Naive thymus-derived CD8-positive, alpha-beta T cell (primary cell): ENCODE measurements at regions not wholly inside any gene's neighbourhood (a gene's known extent, or its start where the extent isn't known, plus 50 kb on each side); places are given as distances from the start of the nearest gene placed in this dataset.

Experiments used
- ATAC-seq, 2 donors: fragments of 150-1000 bp; cut with Tn5 transposase in 1 of 2; sonication (Bioruptor Pico), chemical (Tn5 transposase) in 1 of 2; 1 replicate in 1 of 2; 2 replicates in 1 of 2; pipeline ENCODE4 v1.10.0; 2021; ENCODE audit warnings: mild to moderate bottlenecking in 2 of 2, moderate library complexity in 2 of 2
- POLR2A ChIA-PET: fragments of 350-600 bp; sonication (Branson Sonifier 250); formaldehyde crosslinking; loops from one replicate; lab custom pipeline; 2021; ENCODE audit warnings: antibody characterized with exemption; lab: Charles Lee
- DNase-seq, 10 donors: peaks; one replicate each; pipeline versions ENCODE4 v3.0.0 to v3.0.0-alpha.2; 2020 to 2022
- H3K27ac Mint-ChIP-seq, 10 donors: one replicate each; pipeline ENCODE4 v1.8.0; 2020 to 2022; ENCODE audit warnings: mild to moderate bottlenecking in 10 of 10, mixed read lengths in 10 of 10, moderate library complexity in 4 of 10, inconsistent platforms in 1 of 10
- H3K27me3 Mint-ChIP-seq, 5 donors: one replicate each; pipeline ENCODE4 v1.8.0; 2021 to 2022; ENCODE audit warnings: mixed read lengths in 5 of 5
- H3K36me3 Mint-ChIP-seq, 3 donors: one replicate each; pipeline ENCODE4 v1.8.0; 2020 to 2022; ENCODE audit warnings: mixed read lengths in 3 of 3, mild to moderate bottlenecking in 2 of 3, inconsistent platforms in 1 of 3
- H3K4me1 Mint-ChIP-seq, 4 donors: one replicate each; pipeline ENCODE4 v1.8.0; 2021 to 2022; ENCODE audit warnings: mixed read lengths in 4 of 4
- H3K4me3 Mint-ChIP-seq, 10 donors: one replicate each; pipeline ENCODE4 v1.8.0; 2020 to 2022; ENCODE audit warnings: mild to moderate bottlenecking in 10 of 10, mixed read lengths in 10 of 10, moderate library complexity in 6 of 10, inconsistent platforms in 1 of 10
- H3K9me3 Mint-ChIP-seq, 9 donors: one replicate each; pipeline ENCODE4 v1.8.0; 2020 to 2022; ENCODE audit warnings: mixed read lengths in 9 of 9, mild to moderate bottlenecking in 3 of 9, inconsistent platforms in 1 of 9, moderate library complexity in 1 of 9

GRCh38 chr4:81659051-81659450 is 187.3 kb upstream of the RASGEF1B start:
- DNase-seq = no peak
- POLR2A ChIA-PET = no interaction called here
- no peak for ATAC-seq
- H3K4me1 Mint-ChIP-seq = peaks cover 0 to 2% (median 0%) of the 10 kb centered on the region in 4 donors
- H3K27me3 Mint-ChIP-seq = no peaks in the 10 kb centered on the region
- peaks cover 0 to 5% (median 0%) of the 10 kb centered on the region in 9 donors for H3K9me3 Mint-ChIP-seq
- H3K36me3 Mint-ChIP-seq = peaks cover 0 to 12% (median 5%) of the 10 kb centered on the region in 3 donors
- H3K27ac Mint-ChIP-seq = no peak overlapping the region
- no peak overlapping the region for H3K4me3 Mint-ChIP-seq

GRCh38 chr4:81652069-81652478 is 180.4 kb upstream of the RASGEF1B start:
- DNase-seq (no peak), ATAC-seq (no peak)
- Mint-ChIP-seq H3K4me3 (no peak overlapping the region), H3K27ac (peak overlapping the region in 1 of 10 donors; percentile 41), H3K4me1 (peaks cover 18 to 49% (median 43%) of the 10 kb centered on the region in 4 donors), H3K9me3 (no peaks in the 10 kb centered on the region), H3K27me3 (no peaks in the 10 kb centered on the region), H3K36me3 (peaks cover 0 to 5% (median 0%) of the 10 kb centered on the region in 3 donors)
- POLR2A ChIA-PET = no interaction called here

GRCh38 chr4:81651243-81651899 is 179.7 kb upstream of the RASGEF1B start:
- peak overlapping the region in 6 of 10 donors; percentile 9 to 67 (median 37) for H3K27ac Mint-ChIP-seq
- no peaks in the 10 kb centered on the region for H3K27me3 Mint-ChIP-seq
- POLR2A ChIA-PET = interaction anchor here (0.7 kb wide), 1 partner anchor 180 kb away, joined by 3 read pairs; the partner anchor contains the start of gene RASGEF1B
- H3K9me3 Mint-ChIP-seq = no peaks in the 10 kb centered on the region
- peaks cover 18 to 49% (median 43%) of the 10 kb centered on the region in 4 donors for H3K4me1 Mint-ChIP-seq
- no peak for ATAC-seq
- no peak for DNase-seq
- H3K36me3 Mint-ChIP-seq = no peaks in the 10 kb centered on the region
- H3K4me3 Mint-ChIP-seq = peak overlapping the region in 2 of 10 donors; percentile 9 to 18

DNA sequence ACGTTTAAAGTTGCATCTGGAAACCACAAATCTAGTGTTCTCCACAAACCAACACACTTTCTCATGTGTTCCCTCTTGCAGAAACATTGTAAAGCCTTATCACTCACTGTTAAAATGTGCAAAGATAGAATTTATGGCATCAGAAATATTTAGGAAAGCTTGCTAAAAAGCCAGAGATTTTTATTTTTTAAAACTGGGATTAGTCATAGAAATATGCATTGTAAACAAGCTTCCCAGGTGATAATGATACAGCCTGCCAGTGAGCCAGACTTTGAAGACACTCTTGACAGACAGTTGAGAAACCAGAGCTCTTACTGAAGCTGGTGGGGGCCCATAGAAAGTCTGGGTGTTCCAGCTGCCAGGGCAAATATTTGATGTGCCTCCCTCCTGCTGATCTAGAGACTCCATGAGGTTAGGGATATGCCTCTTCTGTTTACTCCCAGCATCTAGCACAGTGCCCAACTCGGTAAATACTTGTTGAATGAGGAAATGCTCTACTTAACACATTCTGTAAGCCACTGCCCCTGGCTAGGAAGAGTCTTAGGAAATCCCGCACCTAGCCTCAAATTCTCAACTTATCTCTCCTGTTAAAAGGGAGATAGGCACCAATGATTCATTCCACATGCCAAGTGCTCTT is 179.0 kb upstream of the RASGEF1B start:
- peaks cover 18 to 49% (median 43%) of the 10 kb centered on the region in 4 donors for H3K4me1 Mint-ChIP-seq
- peak overlapping the region in 9 of 10 donors; percentile 15 to 73 (median 48) for H3K27ac Mint-ChIP-seq
- H3K27me3 Mint-ChIP-seq = no peaks in the 10 kb centered on the region
- POLR2A ChIA-PET = no interaction called here
- H3K36me3 Mint-ChIP-seq = no peaks in the 10 kb centered on the region
- DNase-seq = peak in 1 of 10 donors; percentile 5
- H3K4me3 Mint-ChIP-seq = peak overlapping the region in 3 of 10 donors; percentile 7 to 18 (median 9)
- ATAC-seq = no peak
- no peaks in the 10 kb centered on the region for H3K9me3 Mint-ChIP-seq

DNA sequence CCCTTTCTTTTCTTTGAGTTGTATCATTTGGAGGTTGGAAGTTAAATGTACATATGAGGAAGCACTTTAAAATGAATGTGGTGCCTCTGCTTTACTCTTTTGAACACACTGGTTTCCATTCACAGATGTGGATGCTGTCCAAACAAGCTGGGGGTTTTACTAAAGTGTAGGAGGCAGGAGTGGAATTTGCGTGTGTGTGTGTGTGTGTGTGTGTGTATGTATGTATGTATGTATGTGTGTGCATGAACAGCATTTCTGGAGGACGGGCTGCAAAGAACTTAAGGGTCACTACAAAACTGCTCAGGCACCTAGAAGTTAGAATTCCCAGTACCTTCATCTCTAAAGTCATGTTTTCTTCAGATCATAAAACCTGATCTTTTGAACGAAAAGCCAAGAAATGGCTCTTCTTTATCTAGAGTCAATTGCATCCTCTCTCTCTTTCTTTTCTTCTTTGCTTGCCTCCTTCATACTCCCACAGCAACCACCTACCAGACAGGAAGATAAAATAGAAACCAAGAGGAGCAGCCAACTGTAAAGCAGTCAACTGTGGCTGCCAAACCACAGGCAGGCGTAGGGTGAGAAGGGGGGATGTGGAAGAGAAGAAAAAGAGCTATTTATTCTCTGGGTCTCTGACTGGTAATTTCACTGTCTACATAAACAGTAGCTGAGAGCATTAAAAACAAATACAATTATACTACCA is 177.0 kb upstream of the RASGEF1B start:
- ATAC-seq (peak; percentile 96 to 98), DNase-seq (peak; percentile 10 to 76 (median 50))
- Mint-ChIP-seq H3K27me3 (no peaks in the 10 kb centered on the region), H3K36me3 (no peaks in the 10 kb centered on the region), H3K4me3 (peak overlapping the region; percentile 0 to 65 (median 45)), H3K4me1 (peaks cover 18 to 49% (median 43%) of the 10 kb centered on the region in 4 donors), H3K27ac (peak overlapping the region; percentile 10 to 88 (median 50)), H3K9me3 (peaks cover 0 to 5% (median 0%) of the 10 kb centered on the region in 9 donors)
- POLR2A ChIA-PET = interaction anchor here (1.8 kb wide), 1 partner anchor 177 kb away, joined by 8 read pairs; the partner anchor contains the start of gene RASGEF1B

GRCh38 chr4:81647388-81647787 is 175.7 kb upstream of the RASGEF1B start:
- peaks cover 16 to 56% (median 48%) of the 10 kb centered on the region in 4 donors for H3K4me1 Mint-ChIP-seq

GRCh38 chr4:81642543-81642942 is 170.8 kb upstream of the RASGEF1B start:
- DNase-seq = peak in 2 of 10 donors; percentile 2 to 3
- no peaks in the 10 kb centered on the region for H3K36me3 Mint-ChIP-seq
- no peak overlapping the region for H3K4me3 Mint-ChIP-seq
- ATAC-seq = peak; percentile 14 to 53
- H3K27ac Mint-ChIP-seq = peak overlapping the region in 1 of 10 donors; percentile 4
- H3K27me3 Mint-ChIP-seq = no peaks in the 10 kb centered on the region
- POLR2A ChIA-PET = no interaction called here
- H3K4me1 Mint-ChIP-seq = peaks cover 5 to 22% (median 14%) of the 10 kb centered on the region in 4 donors
- H3K9me3 Mint-ChIP-seq = peaks cover 0 to 5% (median 0%) of the 10 kb centered on the region in 9 donors

More at GRCh38 chr4:81647388-81647787, 175.7 kb upstream of the RASGEF1B start:
- DNase-seq = no peak
- Mint-ChIP-seq H3K4me3 (no peak overlapping the region), H3K36me3 (no peaks in the 10 kb centered on the region), H3K9me3 (peaks cover 0 to 5% (median 0%) of the 10 kb centered on the region in 9 donors), H3K27me3 (no peaks in the 10 kb centered on the region), H3K27ac (peak overlapping the region in 1 of 10 donors; percentile 39)
- POLR2A ChIA-PET = no interaction called here
- ATAC-seq = no peak

DNA sequence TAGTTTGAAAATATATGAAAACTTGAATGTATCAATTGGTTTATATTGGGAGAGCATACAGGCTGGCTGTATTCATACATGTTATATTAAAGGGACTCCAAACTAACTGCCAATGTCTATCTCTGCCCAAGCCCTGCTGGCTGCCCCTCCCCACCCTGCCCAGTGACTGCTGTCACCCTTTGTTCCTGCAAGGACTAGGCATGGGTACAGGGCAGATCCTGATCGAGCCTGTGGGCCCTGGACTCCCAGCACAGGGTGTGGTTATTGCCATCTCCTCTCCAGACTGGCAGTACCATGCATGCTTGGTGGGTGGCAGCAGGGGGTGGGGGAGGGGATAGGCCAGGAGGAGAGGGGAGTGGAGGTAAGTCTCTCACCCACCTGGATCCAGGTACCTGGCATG is 167.5 kb upstream of the RASGEF1B start:
- Mint-ChIP-seq H3K4me1 (peaks cover 5 to 21% (median 16%) of the 10 kb centered on the region in 4 donors), H3K4me3 (no peak overlapping the region), H3K9me3 (peaks cover 0 to 4% (median 0%) of the 10 kb centered on the region in 9 donors), H3K27me3 (no peaks in the 10 kb centered on the region), H3K36me3 (no peaks in the 10 kb centered on the region), H3K27ac (no peak overlapping the region)
- no peak for ATAC-seq
- no peak for DNase-seq
- POLR2A ChIA-PET = no interaction called here

GRCh38 chr4:81638698-81639097 is 167.0 kb upstream of the RASGEF1B start:
- no peak for ATAC-seq
- POLR2A ChIA-PET = no interaction called here
- Mint-ChIP-seq H3K27ac (no peak overlapping the region), H3K36me3 (no peaks in the 10 kb centered on the region), H3K27me3 (no peaks in the 10 kb centered on the region), H3K4me3 (no peak overlapping the region), H3K9me3 (peaks cover 0 to 2% (median 0%) of the 10 kb centered on the region in 9 donors), H3K4me1 (peaks cover 5 to 25% (median 16%) of the 10 kb centered on the region in 4 donors)
- DNase-seq = no peak

- peak in 1 of 10 donors; percentile 36 for DNase-seq
- POLR2A ChIA-PET = no interaction called here
- peak in 1 of 2 donors; percentile 25 for ATAC-seq
- no peaks in the 10 kb centered on the region for H3K36me3 Mint-ChIP-seq
- H3K9me3 Mint-ChIP-seq = no peaks in the 10 kb centered on the region
- no peaks in the 10 kb centered on the region for H3K27me3 Mint-ChIP-seq
- peaks cover 0 to 34% (median 2%) of the 10 kb centered on the region in 4 donors for H3K4me1 Mint-ChIP-seq
- H3K4me3 Mint-ChIP-seq = peak overlapping the region in 2 of 10 donors; percentile 0 to 58
- peak overlapping the region in 2 of 10 donors; percentile 34 to 65 for H3K27ac Mint-ChIP-seq
Measured at GRCh38 chr4:81635739-81636138, 164.0 kb upstream of the RASGEF1B start.

GRCh38 chr4:81634766-81635549 is 163.3 kb upstream of the RASGEF1B start:
- H3K27ac Mint-ChIP-seq = peak overlapping the region in 3 of 10 donors; percentile 2 to 65 (median 31)
- H3K4me3 Mint-ChIP-seq = no peak overlapping the region

GRCh38 chr4:81634165-81634564 is 162.5 kb upstream of the RASGEF1B start:
- H3K27ac Mint-ChIP-seq = no peak overlapping the region
- no peaks in the 10 kb centered on the region for H3K27me3 Mint-ChIP-seq
- POLR2A ChIA-PET = no interaction called here
- no peak for ATAC-seq
- H3K36me3 Mint-ChIP-seq = no peaks in the 10 kb centered on the region
- DNase-seq = no peak
- no peaks in the 10 kb centered on the region for H3K9me3 Mint-ChIP-seq
- peaks cover 0 to 34% (median under 1%) of the 10 kb centered on the region in 4 donors for H3K4me1 Mint-ChIP-seq
- no peak overlapping the region for H3K4me3 Mint-ChIP-seq

More at GRCh38 chr4:81634766-81635549, 163.3 kb upstream of the RASGEF1B start:
- Mint-ChIP-seq H3K27me3 (no peaks in the 10 kb centered on the region), H3K9me3 (no peaks in the 10 kb centered on the region), H3K4me1 (peaks cover 0 to 34% (median 1%) of the 10 kb centered on the region in 4 donors), H3K36me3 (no peaks in the 10 kb centered on the region)
- POLR2A ChIA-PET = no interaction called here
- ATAC-seq = no peak
- DNase-seq = no peak
